SU-DHL-6 (cell line): ENCODE measurements at regions not wholly inside any gene's neighbourhood (a gene's known extent, or its start where the extent isn't known, plus 50 kb on each side); places are given as distances from the start of the nearest gene placed in this dataset.

Experiments
- CTCF ChIP-seq: fragments of 200-600 bp; sonication (generic); IDR thresholded peaks from one replicate; pipeline ENCODE4 v1.5.1; 2017; ENCODE audit warnings: antibody characterized with exemption, mild to moderate bottlenecking, low read length, moderate library complexity; ENCODE audit not compliant: insufficient read depth, poor library complexity, severe bottlenecking
- EZH2phosphoT487 ChIP-seq: fragments of 200-600 bp; sonication (generic), shearing (Covaris generic); conservative IDR thresholded peaks from 2 replicates; pipeline ENCODE4 v1.6.1; 2018; ENCODE audit warnings: mild to moderate bottlenecking, antibody characterized with exemption, low read length, moderate library complexity, mixed read lengths

GRCh38 chr12:13316587-13317246 is 120.2 kb downstream of the EMP1 start:
- TF ChIP-seq CTCF (no peak), EZH2phosphoT487 (no peak)
